GM19328 (cell line): ENCODE measurements at regions not wholly inside any gene's neighbourhood (a gene's known extent, or its start where the extent isn't known, plus 50 kb on each side); places are given as distances from the start of the nearest gene placed in this dataset.
"Not testable (repeated sequence)": the region's sequence is repeated elsewhere in the genome, so short reads cannot be mapped to it uniquely, and the experiment has no call there.

Experiments used
- ATAC-seq: cut with Tn5 transposase; IDR thresholded peaks from one replicate; pipeline ENCODE4 v1.9.1; 2021; ENCODE audit warnings: mild to moderate bottlenecking, moderate library complexity; ENCODE audit not compliant: unreplicated experiment

DNA sequence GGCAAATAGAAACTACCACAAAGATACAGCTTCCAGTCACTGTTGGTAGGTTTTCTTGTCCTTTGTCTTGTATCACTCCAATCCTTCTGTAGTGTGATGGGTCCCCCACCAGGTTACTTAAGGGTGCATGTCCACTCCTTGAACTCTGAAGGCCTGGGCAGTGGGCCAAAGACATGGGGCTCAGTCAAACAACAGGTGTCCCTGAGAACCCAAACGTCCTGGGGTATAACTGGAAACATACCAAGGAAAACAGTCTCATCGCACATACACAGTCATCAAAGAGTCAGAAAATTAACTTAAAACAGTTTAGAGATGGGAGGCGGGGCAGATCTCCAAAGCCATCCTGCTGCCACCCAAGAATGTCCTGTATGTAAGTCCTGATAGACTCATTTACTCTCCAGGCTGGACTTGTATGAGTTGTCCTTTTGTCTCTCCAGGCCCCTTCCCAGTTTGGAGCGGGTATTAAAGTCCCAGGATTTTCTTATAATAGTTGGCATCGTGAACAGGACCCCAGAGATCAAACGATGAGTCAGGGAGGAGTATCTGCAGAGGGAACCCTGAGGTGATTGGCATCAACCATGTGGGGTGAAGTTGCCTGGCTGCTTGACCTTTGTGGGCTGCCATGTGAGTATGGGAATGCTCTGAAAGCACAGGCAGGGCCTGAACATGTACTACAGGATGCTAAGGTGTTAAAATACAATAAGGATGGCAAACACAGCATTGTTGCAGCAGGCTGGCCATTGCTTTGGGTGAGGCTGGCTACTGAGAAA lies 613.2 kb upstream of the KLF12 start:
- no peak for ATAC-seq

GRCh38 chr13:74743992-74744391 lies 609.8 kb upstream of the KLF12 start:
- ATAC-seq: no peak

GRCh38 chr13:74741732-74742131 lies 607.5 kb upstream of the KLF12 start:
- no peak for ATAC-seq

DNA sequence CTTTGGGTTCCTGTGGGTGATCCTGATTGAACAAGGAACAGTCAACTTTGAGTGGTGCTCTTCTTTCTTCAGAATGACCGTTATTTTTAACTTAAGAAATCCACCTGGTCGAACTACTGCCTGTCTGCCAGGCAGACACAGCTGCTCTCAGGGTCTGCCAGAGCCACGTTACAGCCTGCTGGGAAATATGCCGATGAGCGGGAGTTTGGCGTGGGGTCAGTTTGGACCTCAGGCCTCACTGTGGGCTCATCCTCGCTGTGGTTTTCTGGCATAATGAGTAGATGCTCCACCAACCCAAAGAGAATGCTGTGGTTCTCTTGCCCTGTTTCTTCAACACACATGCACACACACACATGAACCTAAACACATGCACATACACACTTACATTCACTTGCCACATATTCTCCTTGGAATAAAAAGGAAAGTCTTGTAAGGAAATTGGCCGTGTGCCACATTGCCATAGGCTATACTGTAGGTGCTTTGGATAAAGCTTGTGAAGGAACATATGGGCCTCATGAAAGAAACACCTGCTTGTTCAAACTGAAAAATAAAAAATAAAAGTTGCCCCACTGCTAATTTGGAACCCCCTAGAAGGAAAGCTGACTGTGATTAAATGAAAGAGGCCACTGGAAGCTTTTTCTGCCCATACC lies 598.7 kb upstream of the KLF12 start:
- no peak for ATAC-seq

DNA sequence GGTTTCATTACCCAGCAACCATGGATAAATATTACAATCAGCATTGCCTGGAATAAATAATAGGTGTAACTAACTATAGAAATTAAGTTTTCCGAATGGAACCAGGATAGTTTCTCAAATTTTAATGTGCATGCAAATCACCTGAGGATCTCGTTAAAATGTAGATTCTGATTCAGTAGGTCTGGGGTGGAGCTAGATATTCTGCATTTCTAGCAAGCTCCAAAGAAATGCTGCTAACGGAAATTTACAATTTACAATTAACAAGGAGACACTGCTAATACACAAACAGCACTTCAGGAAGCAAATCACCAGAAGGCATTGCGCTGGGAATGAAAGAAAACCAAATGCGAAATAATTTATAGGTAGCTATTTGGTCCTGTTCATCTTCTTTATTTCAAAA lies 597.5 kb upstream of the KLF12 start:
- ATAC-seq: no peak

- ATAC-seq: no peak
Measured at GRCh38 chr13:74730556-74731331, 596.5 kb upstream of the KLF12 start.

GRCh38 chr13:74726206-74726605 lies 592.0 kb upstream of the KLF12 start:
- ATAC-seq: no peak

- ATAC-seq: not testable (repeated sequence)
Measured at GRCh38 chr13:74718232-74718842, 584.1 kb upstream of the KLF12 start.

GRCh38 chr13:74715718-74716117 lies 581.5 kb upstream of the KLF12 start:
- no peak for ATAC-seq

- no peak for ATAC-seq
Measured at GRCh38 chr13:74710006-74710405, 575.8 kb upstream of the KLF12 start.

GRCh38 chr13:74709226-74709625 lies 575.0 kb upstream of the KLF12 start:
- no peak for ATAC-seq

DNA sequence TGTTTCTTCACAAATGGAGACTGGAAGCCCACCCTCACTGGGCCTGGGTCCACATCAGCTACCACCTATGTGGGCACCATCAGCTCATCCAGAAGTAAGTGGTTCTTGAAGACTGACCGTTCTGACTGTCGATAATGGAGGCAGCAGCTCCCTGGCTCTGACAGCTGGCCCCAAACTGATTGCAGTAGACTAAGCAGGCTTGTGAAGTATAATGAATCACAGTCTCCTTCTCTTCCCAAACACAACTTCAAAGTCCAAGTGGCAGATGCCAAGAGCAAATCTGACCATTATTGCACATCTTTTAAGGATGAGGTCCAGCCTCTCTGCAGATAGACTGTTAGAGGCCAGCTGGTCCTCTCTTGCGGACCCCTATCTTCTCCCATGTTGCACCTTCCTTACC lies 574.4 kb upstream of the KLF12 start:
- ATAC-seq: no peak

- ATAC-seq: no peak
Measured at GRCh38 chr13:74707291-74707690, 573.1 kb upstream of the KLF12 start.

GRCh38 chr13:74706801-74707200 lies 572.6 kb upstream of the KLF12 start:
- no peak for ATAC-seq

DNA sequence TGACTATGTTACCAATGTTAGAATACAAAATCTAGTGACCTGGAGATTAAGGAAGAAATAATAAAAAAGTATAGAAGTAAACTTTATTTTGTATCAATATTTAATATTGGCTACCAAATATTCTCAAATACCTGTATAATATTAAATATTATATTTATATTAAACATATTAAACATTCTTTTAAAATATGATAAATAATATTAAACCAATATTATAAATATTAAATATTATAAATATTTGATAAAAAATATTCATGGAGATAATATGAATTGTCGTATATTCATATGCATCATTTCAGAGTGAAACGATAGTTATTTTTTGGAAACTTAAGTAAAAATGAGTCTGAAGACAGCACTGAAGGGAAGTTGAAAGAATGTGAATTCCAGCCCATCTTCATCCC lies 571.2 kb upstream of the KLF12 start:
- ATAC-seq: no peak

DNA sequence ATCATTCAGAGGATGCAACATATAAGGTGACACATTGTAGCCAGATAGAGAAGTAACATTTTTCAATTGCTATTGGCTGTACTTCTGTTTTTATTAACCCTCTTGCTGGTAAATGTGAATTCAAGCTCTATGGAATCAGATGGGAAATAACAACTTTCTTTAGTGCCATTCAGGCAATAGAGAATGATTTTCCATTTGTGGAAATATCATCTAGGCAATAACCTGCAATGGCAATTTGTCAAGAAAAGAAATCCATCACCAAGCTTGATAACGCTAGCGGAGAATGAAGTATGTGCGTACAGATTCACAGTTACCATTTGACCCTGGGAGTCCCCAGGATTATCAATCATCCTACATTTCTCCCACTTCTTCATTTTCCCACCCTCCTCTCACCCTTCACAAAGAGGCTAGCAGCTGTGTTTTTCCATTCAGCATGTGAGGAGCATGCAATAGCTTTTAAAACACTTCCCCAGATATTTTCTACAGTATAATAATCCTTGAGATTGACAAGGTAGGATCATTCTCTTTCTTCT lies 569.7 kb upstream of the KLF12 start:
- ATAC-seq: no peak

GRCh38 chr13:74696148-74696922 lies 562.1 kb upstream of the KLF12 start:
- ATAC-seq: no peak

DNA sequence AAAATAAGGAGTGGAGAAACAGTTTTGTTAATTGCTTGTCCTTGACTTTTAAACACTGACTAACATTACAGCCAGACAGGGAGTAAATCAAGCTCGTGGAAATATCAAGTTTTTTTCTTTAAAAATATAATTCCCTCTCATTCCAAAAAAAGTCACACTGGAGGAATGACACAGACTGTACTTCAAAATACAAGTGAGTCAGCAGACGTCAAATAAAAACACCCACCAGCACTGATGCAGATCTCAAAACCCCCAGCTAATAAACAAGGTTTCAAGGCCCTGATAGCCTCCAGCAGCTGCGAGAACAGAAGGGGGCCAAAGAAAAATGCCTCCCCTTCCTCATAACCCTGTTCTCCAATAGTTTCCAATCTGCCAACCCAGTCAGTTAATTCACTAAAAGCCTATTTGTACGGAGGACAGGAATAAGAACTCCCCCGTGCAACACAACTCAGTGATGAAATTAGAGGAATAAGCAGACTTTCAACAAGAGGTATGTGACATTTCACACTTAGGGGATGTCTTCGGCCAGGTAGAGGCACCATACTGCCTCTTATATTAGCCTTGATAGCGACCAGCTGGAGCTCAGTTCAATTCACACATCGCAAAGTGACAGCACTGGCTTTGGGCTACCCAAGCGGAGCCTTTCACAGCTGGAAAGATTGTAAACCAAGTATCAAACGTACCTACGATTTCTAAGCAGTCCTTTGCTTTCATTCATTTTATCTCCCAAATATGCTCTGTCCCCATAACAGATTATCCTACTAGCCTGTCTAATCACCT lies 561.0 kb upstream of the KLF12 start:
- ATAC-seq: no peak

DNA sequence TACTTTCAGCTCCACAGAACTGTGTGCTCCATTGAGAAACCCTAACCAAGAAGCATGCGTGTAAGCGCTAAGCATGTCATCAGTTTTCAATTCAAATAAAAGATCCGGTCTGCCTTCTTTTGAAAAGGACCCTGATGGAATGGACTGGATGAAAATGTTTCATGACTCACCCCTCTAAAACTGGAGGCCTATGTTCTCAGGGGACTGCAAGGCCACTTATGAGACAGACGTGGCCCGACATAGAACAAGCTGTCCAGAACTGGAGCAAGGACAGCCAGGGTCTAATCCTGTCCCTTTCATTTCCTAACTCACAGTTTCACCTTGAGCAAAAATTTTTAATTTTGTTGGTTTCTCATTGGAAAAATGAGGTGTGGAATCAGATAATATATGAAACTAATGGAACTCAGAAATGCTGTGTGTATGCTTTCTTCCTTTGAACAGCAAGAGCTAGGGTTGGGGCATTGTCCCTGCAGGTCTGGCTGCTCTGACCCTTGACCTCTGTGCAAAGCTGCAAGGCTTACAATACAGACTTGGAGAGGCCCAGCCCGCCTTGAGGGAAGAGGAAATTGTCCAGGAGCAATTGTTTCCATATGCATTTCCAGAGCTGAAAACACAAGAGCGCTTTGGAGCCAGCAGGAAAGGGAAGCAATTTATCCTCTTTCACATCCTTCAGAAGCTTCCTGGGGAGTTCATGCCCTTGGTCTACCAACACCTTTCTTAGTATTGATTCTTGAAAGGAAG lies 553.4 kb upstream of the KLF12 start:
- no peak for ATAC-seq
